EH (cell line): ENCODE measurements at regions not wholly inside any gene's neighbourhood (a gene's known extent, or its start where the extent isn't known, plus 50 kb on each side); places are given as distances from the start of the nearest gene placed in this dataset.
"Not testable (repeated sequence)": the region's sequence is repeated elsewhere in the genome, so short reads cannot be mapped to it uniquely, and the experiment has no call there.

Experiments used
- DNase-seq: peaks from one replicate; pipeline ENCODE4 v3.0.0-alpha.2; 2015; ENCODE audit warnings: low read depth

DNA sequence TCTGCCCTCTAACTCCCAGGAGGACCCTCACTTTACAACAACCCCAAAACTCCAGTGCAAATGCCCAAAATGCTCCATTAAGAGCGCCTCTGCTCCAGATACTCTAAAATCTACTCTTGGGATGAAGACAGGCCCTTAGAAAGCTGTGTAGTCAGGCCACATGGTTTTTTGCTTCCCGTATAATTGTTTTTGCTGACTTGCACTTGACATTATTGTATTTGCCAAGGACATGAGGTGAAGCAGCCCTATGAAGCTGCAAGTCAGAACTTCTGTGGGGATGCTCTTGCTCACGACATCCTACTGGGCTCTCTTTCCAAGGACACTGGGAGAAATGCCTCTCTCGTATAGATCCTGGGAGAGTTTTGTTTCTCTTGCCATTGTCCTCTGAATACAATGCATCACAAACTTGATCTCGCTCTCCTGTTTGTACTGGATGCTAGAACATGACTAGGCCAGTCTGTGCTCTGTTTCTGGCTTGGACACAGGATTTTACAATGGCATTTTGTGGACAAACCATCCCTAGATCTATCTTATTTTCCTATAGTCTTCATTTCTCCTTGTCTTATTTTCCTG, 177.2 kb upstream of the DTNBP1 start:
- no peak for DNase-seq

GRCh38 chr6:15837205-15837604, 174.4 kb upstream of the DTNBP1 start:
- no peak for DNase-seq

GRCh38 chr6:15832841-15833240, 170.0 kb upstream of the DTNBP1 start:
- DNase-seq, result no peak

- no peak for DNase-seq
Measured at GRCh38 chr6:15829156-15829555, 166.3 kb upstream of the DTNBP1 start.

- DNase-seq, result no peak
Measured at GRCh38 chr6:15827496-15828255, 164.8 kb upstream of the DTNBP1 start.

DNA sequence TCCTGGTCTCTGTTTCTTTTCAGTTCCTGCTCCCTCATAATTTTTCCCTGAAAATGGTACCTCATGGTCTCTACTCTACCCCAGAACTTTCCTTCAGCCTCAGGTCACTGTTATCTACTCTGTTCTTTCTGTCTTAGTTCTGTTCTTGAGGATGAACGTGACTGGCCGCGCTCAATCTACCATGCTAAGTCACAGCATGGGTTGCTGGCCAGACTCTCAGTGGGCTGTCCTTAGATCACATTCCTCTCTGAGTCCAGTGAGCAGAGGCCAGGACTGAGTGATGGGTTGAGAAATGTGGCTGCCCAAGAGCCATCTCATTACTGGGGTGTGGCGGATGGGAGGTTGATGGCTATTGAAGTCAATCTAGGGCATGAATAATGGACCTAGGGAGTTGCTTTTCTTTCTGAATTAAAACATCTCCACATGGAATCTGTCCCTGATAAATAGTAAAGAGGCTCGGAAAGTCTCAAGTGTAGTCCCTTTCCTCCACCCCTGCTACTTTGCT, 164.0 kb upstream of the DTNBP1 start:
- no peak for DNase-seq

DNA sequence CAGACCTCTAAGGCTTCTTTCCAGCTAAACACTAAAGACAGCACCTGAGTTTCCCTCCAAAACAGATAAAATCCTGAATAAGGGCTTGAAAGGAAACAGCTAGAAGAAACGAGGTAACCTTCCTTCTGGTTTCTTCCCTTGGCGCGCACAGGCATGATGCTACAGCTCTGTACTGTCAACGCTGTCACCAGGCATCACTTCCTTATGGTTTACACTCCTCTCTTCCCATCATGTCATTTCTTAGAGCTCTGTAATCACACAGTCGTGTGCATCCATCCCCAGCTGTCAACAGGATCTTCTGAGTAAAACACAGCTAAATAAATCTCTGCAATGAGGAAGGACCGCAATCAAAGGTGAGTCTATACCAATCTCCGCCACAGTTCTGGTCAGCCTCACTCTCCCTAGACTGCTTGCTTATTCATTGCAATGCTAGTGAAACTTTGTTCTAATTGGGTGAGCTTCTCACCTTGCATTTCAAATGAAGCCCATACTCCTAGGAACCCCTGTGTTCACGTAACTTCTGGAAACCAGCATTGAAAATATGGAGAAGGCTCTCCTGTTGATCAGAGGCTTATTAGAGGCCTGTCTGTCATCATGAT, 162.6 kb upstream of the DTNBP1 start:
- DNase-seq, result no peak

GRCh38 chr6:15824811-15825210, 162.0 kb upstream of the DTNBP1 start:
- no peak for DNase-seq

GRCh38 chr6:15823838-15824414, 161.1 kb upstream of the DTNBP1 start:
- no peak for DNase-seq

DNA sequence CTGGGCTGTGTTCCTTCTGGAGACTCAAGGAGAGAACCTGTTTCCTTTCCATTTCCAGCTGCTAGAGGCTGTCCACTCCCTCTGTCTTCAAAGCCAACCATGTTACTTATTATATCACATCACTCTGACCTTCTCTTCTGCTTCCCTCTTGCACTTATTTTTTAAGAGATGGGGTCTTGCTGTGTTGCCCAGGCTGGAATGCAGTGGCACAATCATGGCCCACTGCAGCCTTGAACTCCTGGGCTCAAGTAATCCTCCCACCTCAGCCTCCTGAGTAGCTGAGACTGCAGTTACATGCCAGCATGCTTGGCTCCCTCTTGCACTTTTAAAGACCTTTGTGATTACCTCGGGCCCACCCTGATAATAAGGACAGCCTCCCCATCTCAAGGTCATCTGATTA, 160.0 kb upstream of the DTNBP1 start:
- DNase-seq, result no peak

DNA sequence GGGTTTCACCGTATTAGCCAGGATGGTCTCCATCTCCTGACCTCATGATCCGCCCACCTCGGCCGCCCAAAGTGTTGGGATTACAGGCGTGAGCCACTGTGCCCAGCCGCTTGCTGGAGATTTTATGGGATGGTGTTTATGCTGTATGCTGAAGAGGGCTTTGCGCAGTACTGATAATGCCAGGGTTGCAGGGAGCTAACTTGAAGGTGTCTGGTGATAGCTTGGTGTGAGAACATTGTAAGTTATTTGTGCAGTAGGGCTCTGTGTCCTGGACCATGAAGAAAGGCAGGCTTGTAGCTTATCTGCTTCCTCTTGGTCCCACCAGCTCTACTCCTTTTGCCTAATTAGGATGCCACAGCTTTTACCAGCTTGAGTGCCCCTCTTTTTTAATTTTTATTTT, 157.0 kb upstream of the DTNBP1 start:
- no peak for DNase-seq

GRCh38 chr6:15819226-15819625, 156.4 kb upstream of the DTNBP1 start:
- DNase-seq, result no peak

DNA sequence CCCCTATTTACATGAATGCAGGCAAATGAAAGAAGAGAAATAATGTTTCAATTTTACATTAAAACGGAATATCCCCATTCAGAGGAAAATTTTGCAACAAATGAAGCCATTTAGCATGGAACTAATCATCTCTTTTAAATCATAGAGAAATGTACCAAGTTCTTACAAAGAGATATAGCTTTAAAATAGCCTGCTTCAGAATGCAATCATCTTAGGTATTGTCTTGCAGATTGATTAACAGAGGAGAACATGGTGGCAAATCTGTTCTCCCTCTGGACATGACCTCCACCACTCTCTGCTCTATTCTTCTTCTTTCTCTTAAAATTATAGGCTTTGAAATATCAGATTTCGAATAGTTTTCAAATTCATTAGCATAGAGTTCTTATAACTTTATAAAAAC, 155.7 kb upstream of the DTNBP1 start:
- no peak for DNase-seq

- DNase-seq, result no peak
Measured at GRCh38 chr6:15818044-15818443, 155.2 kb upstream of the DTNBP1 start.

- no peak for DNase-seq
Measured at GRCh38 chr6:15817100-15817499, 154.3 kb upstream of the DTNBP1 start.

DNA sequence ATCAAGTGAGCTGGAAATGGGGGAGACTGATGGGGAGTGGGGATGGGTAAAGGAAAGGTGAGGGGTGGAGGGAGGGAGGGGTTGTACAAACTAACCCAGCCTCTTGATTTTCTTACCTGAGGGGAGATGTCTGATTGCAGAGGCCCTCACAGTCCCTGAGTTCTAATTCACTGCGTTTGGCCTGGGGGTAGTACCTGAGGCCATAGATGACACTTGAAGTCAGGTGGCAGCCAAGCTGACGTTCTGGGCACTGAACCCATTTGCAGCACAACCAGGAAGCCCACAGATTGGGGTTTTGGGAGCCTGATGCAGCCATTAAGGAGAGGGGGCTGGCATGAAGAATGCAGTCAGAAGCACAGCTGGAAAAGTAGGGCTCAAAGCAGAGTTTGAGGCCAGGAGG, 153.8 kb upstream of the DTNBP1 start:
- no peak for DNase-seq

GRCh38 chr6:15813698-15814097, 150.9 kb upstream of the DTNBP1 start:
- DNase-seq, result not testable (repeated sequence)

DNA sequence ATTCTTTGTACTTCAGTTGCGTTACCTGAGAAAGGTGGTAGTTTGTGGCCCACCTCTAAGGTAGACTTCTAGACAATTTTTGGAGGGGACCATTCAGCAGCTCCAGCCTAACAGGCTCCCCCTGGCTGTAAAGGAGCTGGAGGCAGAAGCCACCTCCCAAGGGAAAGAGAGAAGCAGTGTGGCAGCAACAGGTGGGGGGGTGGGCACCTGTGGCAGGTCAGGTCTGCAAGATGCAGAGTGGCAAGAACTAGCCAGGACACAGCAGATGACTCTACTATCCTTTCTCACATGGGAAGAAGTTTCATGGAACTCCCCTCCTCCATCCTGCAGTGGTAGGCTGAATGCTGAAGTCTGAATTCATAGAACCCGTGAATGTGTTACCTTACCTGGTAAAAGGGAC, 148.3 kb upstream of the DTNBP1 start:
- no peak for DNase-seq

GRCh38 chr6:15810618-15811017, 147.8 kb upstream of the DTNBP1 start:
- no peak for DNase-seq

GRCh38 chr6:15809367-15809766, 146.5 kb upstream of the DTNBP1 start:
- DNase-seq, result no peak

DNA sequence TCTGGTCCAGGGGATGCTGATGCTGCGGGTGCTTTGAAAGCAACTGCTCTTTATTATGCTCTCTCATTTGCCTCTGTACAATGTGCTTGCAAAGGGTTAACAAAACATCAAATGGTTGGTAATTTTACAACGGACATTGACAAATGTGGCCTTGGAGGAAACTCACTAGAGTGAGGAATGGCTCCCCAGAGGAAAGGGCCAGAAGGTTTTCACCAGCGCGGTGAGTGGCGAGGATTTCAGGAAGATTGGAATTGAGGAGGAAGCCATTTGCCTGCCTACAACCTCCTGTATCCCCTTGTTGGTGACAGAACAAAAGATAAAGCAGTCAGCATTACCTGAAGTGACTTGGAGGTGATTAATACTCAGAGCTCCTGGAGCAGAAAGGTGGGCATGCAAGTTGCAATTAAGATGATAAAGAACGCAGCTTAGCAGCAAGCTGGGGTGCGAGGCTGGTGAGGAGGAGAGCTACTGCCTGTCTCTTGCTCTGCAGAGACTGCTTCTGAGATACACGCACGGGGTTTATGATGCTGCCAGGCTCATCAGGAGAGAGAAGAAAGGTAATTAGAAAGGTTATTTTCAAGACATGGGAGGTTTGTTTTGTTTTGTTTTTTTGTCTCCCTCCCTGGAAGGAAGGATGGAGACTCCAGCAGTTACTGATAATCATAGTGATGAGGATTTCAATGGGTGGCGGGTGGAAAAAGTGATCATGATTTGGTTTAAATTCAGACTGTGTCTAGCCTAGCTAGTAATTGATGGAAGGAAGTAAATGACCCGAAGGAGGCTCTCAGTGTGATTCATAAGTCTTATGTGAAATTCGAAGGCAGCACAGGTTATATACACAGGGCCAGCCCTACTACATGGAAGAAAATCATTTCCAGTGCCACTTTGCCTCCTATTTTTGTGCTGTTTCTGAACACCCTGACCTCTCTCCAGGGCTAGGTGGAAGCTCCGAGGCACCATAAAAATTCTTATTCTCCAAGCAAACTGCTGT, 141.6 kb upstream of the DTNBP1 start:
- no peak for DNase-seq

GRCh38 chr6:15802466-15802865, 139.6 kb upstream of the DTNBP1 start:
- DNase-seq, result no peak
